ENCODE measurements at regions not wholly inside any gene's neighbourhood (a gene's known extent, or its start where the extent isn't known, plus 50 kb on each side); places are given as distances from the start of the nearest gene placed in this dataset.
"Not testable (repeated sequence)": the region's sequence is repeated elsewhere in the genome, so short reads cannot be mapped to it uniquely, and the experiment has no call there.

DNA sequence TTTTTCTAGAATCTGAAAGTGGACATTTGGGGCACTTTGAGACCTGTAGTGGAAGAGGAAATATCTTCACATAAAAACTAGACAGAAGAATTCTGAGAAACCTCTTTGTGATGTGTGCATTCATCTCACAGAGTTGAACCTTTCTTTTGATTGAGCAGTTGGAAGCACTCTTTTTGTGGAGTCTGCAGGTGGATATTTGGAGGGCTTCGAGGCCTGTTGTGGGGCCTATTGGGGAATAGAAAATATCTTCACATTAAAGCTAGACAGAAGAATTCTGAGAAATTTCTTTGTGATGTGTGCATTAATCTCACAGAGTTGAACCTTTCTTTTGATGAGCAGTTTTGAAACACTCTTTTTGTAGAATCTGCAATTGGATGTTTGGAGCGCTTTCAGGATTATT, 236.2 kb downstream of the FOXD4L6 start:
- TF ChIP-seq, protein P1, sequence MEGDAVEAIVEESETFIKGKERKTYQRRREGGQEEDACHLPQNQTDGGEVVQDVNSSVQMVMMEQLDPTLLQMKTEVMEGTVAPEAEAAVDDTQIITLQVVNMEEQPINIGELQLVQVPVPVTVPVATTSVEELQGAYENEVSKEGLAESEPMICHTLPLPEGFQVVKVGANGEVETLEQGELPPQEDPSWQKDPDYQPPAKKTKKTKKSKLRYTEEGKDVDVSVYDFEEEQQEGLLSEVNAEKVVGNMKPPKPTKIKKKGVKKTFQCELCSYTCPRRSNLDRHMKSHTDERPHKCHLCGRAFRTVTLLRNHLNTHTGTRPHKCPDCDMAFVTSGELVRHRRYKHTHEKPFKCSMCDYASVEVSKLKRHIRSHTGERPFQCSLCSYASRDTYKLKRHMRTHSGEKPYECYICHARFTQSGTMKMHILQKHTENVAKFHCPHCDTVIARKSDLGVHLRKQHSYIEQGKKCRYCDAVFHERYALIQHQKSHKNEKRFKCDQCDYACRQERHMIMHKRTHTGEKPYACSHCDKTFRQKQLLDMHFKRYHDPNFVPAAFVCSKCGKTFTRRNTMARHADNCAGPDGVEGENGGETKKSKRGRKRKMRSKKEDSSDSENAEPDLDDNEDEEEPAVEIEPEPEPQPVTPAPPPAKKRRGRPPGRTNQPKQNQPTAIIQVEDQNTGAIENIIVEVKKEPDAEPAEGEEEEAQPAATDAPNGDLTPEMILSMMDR (IDR thresholded peaks at IDR 0.05; ENCODE audit: insufficient read depth, low read length, poor library complexity, severe bottlenecking) = not testable (repeated sequence)
- TF ChIP-seq EZH2phosphoT487 (conservative IDR thresholded peaks at IDR 0.05; ENCODE audit: low read length) = not testable (repeated sequence)

Data from SU-DHL-6 (cell line).